Vagina (tissue), 2 donors: ENCODE measurements at regions not wholly inside any gene's neighbourhood (a gene's known extent, or its start where the extent isn't known, plus 50 kb on each side); places are given as distances from the start of the nearest gene placed in this dataset.

Source experiments
- POLR2AphosphoS5 ChIP-seq, 2 donors: sonication (generic); formaldehyde crosslinking; IDR thresholded peaks; one replicate each; pipeline ENCODE4 v1.9.0; 2017; ENCODE audit warnings: antibody characterized with exemption in 2 of 2, mild to moderate bottlenecking in 2 of 2, low read depth in 1 of 2; ENCODE audit not compliant: insufficient read depth in 1 of 2
- TF ChIP-seq, protein P1 (sequence below), 3 experiments: fragments of 450-650 bp in 2 of 3; fragments of 200-600 bp in 1 of 3; sonication (generic) in 1 of 3; IDR thresholded peaks; one replicate each; pipeline ENCODE4 v1.5.1; 2017 to 2019; ENCODE audit warnings: antibody characterized with exemption in 3 of 3, mild to moderate bottlenecking in 2 of 3, moderate library complexity in 2 of 3

DNA sequence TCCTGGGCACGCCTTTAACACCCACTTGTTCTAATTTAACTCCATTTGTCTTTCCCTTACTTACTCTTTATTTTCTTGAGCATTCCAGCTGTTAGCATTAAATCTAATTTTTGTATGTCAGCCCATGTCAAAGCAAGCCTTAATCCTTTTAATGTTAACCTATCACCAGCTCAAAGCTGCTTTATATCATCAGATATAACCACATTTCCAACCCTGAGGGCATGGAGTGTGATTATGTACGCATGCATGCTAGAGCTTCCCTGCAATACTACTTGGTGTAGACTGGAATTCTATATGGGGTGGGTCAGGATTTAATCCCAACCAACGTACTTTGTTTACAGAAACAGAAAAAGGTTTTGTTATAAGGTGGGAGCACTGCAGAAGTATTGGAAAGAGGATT, 139.4 kb upstream of the HMGN3 start:
- TF ChIP-seq, protein P1, sequence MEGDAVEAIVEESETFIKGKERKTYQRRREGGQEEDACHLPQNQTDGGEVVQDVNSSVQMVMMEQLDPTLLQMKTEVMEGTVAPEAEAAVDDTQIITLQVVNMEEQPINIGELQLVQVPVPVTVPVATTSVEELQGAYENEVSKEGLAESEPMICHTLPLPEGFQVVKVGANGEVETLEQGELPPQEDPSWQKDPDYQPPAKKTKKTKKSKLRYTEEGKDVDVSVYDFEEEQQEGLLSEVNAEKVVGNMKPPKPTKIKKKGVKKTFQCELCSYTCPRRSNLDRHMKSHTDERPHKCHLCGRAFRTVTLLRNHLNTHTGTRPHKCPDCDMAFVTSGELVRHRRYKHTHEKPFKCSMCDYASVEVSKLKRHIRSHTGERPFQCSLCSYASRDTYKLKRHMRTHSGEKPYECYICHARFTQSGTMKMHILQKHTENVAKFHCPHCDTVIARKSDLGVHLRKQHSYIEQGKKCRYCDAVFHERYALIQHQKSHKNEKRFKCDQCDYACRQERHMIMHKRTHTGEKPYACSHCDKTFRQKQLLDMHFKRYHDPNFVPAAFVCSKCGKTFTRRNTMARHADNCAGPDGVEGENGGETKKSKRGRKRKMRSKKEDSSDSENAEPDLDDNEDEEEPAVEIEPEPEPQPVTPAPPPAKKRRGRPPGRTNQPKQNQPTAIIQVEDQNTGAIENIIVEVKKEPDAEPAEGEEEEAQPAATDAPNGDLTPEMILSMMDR (IDR thresholded peaks at IDR 0.05): no peak
- TF ChIP-seq POLR2AphosphoS5 (IDR thresholded peaks at IDR 0.05; ENCODE audit: insufficient read depth in 1 of 2, low read depth in 1 of 2): no peak
